HFF-Myc (cell line): ENCODE measurements at regions not wholly inside any gene's neighbourhood (a gene's known extent, or its start where the extent isn't known, plus 50 kb on each side); places are given as distances from the start of the nearest gene placed in this dataset.

Source experiments
- DNase-seq: peaks from one replicate; pipeline ENCODE4 v3.0.0-alpha.2; 2011; ENCODE audit warnings: low read depth; ENCODE audit errors: extremely low read depth
- H3K4me3 ChIP-seq: replicated peaks from 2 replicates; pipeline ENCODE4 v1.5.1; 2011; ENCODE audit warnings: low read depth, mild to moderate bottlenecking, control low read depth, low read length
- CTCF ChIP-seq: IDR thresholded peaks from 2 replicates; pipeline ENCODE4 v1.5.1; 2012; ENCODE audit warnings: mild to moderate bottlenecking, low read depth, low read length, control low read depth; ENCODE audit errors: missing control alignments

- no peak overlapping the region for H3K4me3 ChIP-seq
- no peak for TF ChIP-seq CTCF
- DNase-seq: no peak
These were observed 565.1 kb downstream of the PIK3C3 start for GRCh38 chr18:42520138-42520537.

- no peak for TF ChIP-seq CTCF
- no peak for DNase-seq
- H3K4me3 ChIP-seq: no peak overlapping the region
These were observed 570.9 kb downstream of the PIK3C3 start for GRCh38 chr18:42525905-42526304.

- H3K4me3 ChIP-seq: no peak overlapping the region
- DNase-seq: no peak
- TF ChIP-seq CTCF: no peak
These were observed 572.7 kb downstream of the PIK3C3 start for GRCh38 chr18:42527766-42528165.

GRCh38 chr18:42530276-42530675 lies 575.2 kb downstream of the PIK3C3 start:
- DNase-seq: no peak
- H3K4me3 ChIP-seq: no peak overlapping the region
- TF ChIP-seq CTCF: no peak

GRCh38 chr18:42532119-42532518 lies 577.1 kb downstream of the PIK3C3 start:
- no peak for DNase-seq
- TF ChIP-seq CTCF: no peak
- no peak overlapping the region for H3K4me3 ChIP-seq

- H3K4me3 ChIP-seq: no peak overlapping the region
- DNase-seq: no peak
- no peak for TF ChIP-seq CTCF
These were observed 578.1 kb downstream of the PIK3C3 start for GRCh38 chr18:42533009-42533575.

- no peak overlapping the region for H3K4me3 ChIP-seq
- no peak for DNase-seq
- no peak for TF ChIP-seq CTCF
These were observed 578.6 kb downstream of the PIK3C3 start for GRCh38 chr18:42533616-42534015.
